Amygdala (tissue), 56 donors: ENCODE measurements at regions not wholly inside any gene's neighbourhood (a gene's known extent, or its start where the extent isn't known, plus 50 kb on each side); places are given as distances from the start of the nearest gene placed in this dataset.

Experiments used
- DNase-seq, 56 donors: peaks; one replicate each; lab custom pipeline; 2025; lab: John Stamatoyannopoulos, UW

DNA sequence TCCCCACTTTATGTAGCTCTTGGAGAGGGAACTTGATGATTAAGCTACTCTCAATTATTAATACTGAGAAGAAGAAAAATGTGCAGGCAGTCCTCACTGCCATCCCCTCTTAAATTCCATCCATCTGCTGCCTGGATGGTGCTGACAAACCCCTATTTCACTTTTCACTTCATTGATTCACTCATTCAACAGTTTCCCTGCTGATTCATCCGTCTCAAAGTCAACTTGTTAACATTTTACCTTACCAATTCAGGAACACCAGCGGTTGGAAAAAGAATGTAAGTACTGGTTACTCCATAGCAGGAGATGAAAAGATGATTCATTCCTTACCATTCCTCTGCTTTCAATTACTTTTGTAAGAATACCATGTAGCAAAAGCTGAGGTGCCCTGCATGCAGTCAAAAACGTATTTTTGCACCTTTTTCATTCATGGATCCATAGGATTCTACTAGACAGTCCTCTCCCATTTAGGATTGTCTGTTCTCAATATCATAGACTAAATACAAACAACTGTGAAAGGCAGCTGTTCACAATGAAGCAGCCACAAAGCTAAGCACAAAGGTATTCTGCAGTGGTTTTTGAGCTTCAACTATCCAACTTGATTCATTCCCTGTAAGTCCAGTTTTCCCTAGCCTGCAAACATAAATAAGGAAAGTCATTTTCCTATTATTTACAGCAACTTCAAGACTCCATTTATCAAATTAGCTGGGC lies 262.0 kb downstream of the MREG start:
- no peak for DNase-seq

DNA sequence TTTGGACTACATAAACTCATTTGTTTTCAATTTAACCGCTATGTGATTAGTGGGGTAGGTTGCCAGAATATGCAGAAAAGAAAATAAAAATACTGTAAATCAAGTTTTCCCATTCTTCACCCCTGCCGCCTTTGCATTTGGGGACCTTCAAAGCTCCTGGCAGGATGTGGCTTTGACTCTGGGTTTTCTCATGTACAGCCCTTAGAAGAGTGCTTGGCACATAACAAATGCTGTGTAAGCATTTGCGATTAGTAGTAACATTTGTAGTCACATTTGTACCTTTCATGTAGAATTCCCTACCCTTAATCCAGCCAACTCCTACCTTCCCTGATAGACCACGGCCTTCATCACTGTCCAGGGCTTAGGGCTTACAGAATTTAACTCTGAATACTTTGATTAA lies 262.6 kb downstream of the MREG start:
- no peak for DNase-seq

DNA sequence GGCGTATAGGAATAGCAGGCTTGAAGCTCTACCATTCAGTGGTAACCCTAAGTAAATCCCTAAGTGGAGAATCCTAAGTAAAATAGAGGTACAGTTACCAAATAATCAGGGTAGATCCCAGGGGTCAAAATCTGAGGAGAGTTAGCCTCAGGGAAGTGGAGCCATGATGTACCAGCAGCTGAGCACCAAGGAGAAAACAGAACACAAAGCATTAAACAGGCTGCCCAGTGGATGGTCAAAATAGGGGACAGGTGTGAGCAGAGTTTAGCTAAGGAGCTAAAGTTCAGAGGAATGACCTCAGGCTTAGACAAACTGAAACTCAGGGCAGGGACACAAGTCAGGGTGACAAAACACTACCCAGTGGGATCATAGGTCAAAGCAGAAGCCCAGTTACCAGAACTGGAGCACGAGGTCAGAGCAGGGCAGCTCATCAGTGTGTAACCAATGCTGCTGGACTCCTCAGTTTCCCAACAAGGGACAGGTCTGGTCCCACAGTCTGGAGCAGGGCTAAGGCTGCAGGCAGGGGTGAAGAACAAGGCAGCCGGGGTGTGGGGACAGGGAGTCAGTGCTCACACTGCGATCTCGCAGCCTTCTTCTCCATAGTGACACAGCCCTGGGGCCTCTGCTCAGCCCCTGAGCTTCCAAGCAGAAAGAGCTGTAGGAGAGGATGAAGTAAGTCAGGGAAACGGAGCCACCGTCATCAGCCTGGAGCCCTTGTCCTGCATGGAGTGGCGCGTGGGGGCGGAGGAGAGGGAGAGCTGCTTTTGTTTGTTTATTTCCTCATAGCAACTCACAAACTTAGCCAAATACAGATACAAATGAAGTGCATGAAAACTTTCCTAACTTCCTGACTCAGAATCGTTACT lies 264.0 kb downstream of the MREG start:
- DNase-seq = peak in 1 of 56 donors; percentile 1

DNA sequence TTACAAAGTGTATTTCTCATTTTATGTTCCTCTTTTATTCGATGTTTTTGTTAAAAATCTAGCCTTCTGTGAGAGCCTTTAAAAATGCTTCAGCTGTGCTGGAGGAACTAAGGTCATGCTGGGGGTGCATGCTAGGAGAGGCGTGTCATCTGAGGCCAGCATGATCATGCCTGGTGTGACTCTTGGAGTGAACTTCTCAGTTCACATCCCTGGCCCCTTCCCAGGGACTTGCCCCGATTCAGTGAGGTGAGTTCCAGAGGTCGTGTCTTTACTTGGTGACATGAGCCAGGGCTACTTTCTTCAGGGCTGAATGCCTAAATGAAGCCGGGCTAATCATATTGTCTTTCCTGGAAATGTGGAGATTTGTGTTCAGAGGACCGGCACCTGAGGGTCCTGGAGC lies 264.9 kb downstream of the MREG start:
- peak in 15 of 56 donors; percentile 2 to 55 (median 12) for DNase-seq

DNA sequence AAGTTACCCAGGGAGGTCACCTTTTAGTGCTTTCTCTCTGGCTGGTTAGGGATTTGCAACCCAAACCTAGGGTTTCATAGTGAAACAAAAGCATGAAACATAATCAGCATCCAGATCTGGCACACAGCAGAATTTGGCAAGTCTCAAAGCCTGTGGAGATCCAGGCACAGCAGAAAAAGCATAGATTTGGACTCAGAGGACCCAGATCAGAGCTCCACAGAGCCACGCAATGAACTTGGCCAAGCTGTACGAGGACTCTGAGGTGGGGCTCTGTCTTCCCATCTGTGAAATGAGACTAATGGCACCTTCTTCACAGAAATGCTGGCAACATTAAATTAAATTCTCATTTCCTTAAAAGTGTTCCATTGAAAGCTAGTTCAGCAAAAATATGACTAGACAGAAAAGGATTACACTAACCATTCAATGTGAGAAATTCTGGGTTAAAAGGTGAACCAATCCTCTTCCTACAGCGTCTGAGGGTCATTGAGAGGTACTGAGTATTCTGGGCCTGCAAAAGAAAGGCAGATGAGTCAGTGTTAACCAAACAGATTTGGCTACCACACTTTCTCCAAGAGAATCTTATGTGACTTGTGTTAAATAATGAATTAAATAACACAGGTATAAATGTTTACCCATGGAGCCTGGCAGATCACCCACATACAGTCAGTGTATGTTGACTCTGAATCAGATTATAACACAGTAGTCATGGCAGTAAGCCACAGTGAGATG lies 266.3 kb downstream of the MREG start:
- DNase-seq = no peak

DNA sequence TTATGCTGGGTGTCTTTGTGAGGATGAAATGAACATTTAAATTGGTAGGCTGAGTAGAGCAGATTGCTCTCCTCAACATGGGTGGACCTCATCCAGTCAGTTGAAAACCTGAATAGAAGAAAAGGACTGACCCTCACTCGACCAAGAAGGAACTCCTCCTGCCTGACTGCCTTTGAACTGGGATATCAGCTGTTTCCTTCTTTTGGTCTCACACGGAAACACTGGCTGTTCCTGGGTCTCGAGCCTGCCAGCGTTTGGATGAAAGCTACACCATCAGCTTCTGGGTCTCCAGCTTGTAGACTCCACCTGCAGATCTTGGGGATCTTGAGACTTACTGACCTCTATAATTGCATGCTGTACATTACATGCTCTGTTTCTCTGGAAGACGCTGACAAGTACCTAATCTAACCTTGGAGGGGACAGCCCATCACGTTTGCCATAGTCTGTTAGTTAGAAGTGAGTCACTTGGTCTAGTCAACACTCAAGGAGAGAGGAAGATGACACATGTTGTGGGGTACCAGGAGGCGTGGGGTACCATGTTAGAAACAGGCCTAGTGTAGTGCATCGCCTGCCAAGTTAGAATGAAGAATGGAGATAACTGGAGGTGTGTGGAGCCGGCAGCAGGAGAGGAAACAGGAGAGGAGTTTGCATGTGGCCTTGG lies 267.0 kb downstream of the MREG start:
- no peak for DNase-seq

DNA sequence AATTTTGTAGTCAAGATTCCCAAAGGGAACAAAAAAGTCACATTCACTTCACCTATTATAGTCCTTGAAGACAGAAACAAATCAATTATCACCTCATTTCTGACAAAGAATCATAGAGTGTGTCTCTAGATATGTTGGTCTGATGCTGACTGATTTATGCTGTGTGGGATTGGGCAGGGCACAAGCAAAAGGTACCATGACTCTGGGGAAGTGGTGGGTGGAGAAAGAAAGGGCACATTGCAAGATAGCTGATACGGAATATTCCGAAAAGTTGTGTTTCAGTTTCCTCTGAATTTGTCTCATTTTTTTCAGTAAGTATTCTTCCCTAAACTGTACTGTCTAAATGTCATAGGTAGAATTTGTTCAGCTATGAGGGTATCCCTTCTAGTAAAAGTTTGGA lies 268.0 kb downstream of the MREG start:
- no peak for DNase-seq

DNA sequence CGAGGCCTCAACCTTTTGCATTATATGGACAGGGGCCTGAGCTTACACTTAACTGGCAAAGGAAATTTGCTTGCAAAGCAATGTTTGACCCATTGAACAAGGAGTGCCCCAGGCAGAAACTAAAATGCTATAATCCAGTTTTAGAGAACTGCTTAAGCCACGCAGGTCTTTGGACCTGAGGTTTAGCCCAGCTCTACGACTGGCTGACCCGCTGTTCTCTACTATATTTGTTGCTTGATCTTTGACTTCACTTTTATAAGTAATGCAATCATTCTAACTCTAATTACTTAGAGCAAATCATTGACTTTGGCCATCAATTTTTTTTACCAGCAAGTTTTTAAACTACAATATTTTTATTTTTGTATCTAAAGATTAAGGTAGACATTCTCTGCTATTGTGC lies 268.8 kb downstream of the MREG start:
- no peak for DNase-seq

DNA sequence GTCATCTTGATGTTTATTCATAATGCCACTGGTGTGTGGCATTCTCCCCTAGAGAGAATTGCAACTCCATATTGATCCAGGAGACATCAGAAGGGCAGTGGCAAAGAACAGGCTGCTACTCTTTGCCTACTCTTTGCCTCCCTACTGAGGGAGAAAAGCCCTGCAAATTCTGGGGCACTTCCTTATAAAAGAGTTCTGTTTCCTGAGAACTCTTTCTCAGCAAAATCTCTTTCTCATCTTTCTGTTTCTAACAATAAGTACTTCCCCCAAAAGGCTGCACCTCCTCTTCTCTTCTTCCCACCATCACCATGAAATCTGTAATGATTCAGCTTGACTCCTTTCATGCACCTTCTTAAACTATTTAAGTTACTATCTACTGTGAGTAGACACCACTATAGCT lies 270.3 kb downstream of the MREG start:
- DNase-seq = no peak

DNA sequence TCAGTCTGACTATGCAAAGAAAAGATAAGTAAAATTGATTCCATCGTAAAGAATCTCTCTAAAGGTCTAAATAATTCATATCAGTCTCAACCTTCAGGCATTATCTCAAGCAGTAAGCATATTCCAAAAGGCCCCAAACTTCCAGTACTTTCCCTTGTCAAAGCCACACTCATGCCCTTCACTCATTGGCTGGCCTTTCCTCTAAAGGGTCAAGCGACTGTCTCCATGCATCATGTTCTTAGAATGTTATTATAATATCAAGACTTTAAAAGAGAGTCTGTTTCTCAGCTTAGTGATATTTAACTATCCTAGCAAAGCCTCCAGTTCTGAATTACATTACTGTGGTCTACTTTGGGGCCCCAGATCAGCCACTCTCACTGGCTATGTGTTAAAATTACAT lies 271.3 kb downstream of the MREG start:
- no peak for DNase-seq

DNA sequence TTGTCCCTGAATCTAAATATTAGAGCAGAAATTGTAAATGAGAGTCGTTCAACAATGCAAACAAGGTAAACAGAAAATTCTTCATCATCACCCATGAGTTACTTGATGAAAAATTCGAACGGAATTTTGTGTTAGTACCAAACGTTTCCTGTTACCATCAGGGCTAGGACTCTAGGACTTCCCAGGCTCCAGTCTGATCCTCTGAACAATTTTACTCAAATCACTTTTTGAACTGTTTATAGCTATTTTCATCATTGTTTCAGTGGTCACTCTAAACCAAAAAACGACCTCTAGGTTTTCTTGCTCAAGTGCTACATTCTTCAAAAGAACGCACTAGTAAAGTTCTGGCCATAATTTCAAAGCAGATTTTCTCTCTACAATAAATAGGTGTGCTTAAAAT lies 273.3 kb downstream of the MREG start:
- DNase-seq = no peak

DNA sequence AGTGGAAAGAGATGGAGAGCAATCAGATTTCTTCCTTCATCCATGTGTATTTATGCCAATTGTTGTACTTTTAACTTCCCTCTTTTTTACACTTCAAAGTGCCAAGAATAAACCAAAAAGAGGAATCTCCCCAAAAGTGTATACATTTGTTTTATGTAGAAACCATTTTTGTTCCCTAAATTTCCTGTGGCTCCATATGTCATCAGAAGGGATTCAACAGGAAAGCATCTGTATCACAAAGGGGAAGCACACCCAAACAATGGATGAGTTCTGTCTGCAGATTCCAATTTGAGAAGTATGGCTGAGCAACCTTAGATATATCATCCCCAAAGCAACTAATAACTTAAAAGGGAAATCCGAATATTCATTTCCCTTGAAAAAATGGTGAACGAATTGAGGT lies 275.0 kb downstream of the MREG start:
- DNase-seq = no peak

DNA sequence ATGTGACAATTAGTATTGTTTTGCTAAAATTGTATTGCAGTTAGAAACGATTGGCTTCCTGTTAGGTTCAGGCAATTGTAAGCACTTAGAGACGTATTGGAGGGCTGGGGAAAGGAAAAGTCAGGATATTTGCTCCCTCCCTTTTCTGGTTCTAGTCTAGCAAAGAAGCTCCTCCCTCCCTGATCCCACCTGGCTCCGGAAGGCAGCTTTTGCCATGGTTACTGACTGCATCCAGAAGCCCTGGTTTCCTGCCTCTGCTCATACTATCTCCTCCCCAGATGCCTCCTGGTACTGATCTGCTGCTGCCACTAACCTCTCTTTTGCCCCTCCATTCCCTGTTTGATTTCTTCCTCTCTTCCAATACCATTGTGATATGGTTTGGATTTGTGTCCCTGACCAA lies 275.9 kb downstream of the MREG start:
- DNase-seq = no peak

DNA sequence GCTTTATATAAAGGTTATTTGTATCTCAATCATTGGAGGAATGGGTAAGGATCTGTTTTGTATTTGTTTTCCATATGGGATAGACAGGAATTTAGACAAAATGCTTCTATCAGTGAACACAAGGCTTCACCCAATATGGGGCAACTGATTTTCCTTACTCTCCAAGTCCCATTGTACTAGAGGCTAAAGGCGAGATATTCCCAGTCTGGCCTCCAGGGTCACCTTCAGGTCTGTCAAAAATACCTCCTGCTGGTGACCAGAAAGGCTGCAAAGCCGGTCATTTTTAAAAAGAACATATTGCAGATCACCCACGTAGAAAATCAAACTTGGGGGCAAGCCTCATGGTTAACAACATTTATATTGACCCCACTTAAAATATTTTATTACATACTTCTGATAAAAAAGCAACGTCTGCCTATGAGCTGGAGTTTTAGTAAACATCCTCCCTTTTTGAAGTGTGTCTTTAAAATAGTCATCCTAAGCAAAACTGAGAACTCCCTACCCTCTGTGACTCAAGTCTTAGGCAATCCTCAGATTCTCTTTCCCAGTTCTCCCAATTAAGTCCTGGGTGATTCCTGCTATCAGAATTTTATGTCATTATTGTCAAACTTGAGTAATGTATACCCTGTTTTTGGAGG lies 276.6 kb downstream of the MREG start:
- no peak for DNase-seq

DNA sequence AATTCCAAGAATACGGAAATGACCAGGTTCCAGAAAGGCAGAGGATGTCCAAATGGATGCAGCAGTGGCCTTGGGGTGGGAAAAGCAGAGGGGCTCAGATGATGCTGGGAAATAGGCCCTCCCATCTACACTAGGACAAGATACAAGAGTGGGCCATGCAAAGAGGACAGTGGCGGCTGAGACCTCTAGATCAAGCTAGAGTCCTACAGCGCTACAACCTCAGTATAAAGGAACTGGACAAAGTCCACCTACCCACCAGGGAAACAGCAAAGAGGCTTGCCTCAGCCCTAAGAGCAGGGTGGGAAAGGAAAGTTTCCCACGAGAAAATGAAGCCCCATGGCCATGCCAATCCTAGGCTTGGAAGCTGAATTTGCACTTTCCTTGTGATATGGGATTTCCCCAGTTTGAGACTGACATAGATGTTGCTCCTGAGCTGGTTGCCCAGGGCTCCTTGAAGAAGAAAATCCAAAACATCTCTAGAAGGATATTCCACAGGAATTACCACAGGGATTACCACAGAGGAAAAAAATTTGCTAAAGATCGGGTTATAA lies 282.2 kb downstream of the MREG start:
- no peak for DNase-seq

DNA sequence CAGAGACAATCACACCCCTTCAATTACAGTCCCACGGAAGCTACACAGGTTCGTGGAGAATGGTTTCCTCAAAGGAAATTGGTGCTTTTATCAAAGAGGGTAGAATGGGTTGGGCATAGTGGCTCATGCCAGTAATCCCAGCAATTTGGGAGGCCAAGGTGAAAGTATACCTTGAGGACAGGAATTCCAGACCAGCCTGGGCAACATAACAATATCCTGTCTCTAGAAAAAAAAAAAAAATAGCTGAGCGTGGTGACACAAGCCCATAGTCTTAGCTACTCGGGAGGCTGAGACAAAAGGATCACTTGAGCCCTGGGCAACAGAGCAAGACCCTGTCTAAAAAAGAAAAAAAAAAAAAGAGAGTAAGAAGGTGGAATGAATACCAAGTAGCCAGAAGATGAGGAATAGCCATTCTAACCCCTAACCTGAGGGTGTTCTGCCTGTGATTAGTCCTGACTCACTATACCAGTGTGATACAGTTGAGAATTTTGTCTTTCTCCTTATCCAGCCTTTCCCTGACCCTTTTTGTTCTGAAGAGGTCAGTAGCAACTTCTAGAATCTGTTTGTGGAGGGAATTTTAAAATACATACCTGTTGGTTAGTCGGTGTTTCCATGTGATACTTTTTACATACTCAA lies 283.2 kb downstream of the MREG start:
- DNase-seq = no peak

DNA sequence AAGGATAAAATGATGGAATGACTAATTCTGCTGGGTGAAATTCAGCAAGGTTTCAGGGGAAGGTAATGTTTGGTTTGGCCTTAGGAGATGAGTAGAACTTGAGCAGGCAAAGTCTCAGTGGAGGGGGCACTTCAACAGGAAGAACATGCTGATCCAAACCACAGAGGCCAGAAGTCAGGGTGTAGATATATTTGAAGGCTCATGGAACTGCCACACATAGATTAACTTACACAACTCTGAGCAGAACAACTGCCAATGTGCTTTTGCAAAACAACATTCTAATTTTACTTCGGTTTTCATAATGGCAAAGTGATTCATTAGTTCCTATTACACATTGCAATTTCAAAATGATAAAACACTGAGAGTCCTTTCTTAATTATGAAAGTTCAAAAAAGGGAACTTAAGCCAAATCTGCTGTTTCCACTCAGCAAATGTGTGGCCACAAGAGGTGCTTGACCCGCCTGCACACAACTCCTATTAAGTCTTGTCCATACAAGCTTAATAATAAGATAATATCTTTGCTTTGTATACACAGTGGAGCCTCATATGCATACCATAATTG lies 284.8 kb downstream of the MREG start:
- no peak for DNase-seq

DNA sequence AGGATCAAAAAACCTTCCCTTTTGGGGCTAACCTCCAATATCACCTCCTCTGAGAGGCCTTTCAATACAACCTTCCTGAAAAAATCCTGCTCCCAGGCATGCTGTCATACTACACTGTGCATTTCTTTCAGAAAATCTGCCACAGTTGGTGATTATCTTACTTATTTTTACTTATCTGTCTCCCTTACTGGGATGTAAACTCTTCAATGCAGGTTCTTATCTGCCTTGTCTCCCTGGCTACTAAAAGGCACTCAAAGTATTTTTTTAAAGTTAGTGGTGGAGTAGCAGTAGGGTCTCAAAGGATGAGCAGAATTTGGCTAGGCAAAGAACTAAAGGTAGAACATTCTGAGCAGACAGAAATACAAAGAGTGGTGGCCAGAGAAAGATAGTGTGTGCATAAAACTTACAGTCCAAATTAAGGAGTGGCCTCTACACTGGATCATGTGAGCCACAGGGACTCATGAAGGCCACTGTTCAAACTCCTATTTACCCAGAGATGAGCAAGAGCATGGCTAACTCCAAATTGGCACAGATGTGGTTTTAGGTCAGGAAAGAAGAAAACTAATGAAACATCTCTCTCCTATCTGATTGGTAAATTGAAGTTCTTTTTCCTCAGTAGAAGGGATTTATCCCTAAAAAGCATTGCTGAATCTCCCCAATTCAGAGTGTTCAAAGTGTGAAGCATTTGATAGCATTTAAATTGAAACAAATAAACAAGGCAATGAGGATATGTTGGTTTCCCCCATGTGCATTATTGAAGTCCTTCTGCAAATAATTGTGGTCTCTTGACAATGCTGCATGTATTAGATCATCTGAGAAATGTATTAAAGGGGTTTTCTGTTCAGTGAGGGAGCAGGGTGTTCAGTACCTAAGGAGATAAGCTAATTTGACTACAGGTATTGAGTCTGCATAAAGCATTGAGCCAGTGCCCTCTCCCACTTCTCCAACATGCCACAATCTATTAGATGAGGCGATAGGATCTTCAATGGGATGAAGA lies 285.5 kb downstream of the MREG start:
- DNase-seq = no peak
